HG02981 (cell line): ENCODE measurements at regions not wholly inside any gene's neighbourhood (a gene's known extent, or its start where the extent isn't known, plus 50 kb on each side); places are given as distances from the start of the nearest gene placed in this dataset.
"Not testable (repeated sequence)": the region's sequence is repeated elsewhere in the genome, so short reads cannot be mapped to it uniquely, and the experiment has no call there.

ENCODE experiments used
- ATAC-seq: cut with Tn5 transposase; IDR thresholded peaks from one replicate; pipeline ENCODE4 v1.9.1; 2021; ENCODE audit warnings: mild to moderate bottlenecking, moderate library complexity; ENCODE audit not compliant: unreplicated experiment

DNA sequence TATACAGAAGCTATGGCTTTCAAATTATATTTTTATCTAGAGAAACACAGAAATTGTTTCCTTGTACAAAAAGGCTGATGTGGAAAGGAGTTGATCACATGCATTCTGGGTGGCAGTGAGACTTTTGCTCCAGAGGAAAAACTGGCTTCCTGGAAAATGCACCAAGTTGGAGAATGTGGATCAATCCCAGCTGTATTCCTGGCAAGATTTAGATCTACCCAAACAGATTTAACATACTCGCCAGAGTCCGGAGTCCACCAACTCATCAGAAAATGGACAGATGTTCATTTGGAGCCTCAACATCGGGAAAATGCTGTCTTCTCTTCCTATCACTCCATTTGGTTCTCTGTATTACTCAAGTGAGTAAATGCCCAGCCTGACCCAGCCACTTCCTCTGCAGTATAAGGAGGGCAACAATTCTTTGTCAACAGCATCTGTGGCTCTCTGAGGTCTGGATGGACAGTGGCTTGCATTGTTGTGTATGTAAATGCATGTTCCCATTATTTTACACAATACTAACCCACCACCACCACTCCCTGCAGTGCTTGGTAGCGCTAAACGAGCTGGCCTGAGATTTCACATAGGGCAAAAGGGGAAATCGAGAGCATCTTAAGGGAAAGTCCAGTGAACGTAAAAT is 226.2 kb upstream of the IRF2BP2 start:
- no peak for ATAC-seq

DNA sequence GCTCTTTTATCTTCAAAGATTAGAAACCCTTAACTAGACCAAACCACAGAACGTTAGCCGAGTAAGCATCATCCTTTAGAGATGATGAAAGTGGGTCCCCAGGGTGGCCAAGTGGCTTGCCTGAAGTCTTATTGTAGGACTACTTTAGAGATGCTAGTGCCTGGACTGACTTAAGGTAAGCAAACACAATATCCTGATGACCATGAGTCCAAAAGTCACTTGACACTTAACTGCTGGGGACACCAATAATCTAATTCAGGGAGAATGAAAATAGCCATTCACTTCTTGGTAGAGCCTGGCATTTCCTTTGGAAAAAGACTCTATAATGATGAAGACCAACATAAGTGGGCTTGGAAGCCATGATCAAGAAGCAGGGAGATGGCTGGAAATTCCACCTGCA is 225.3 kb upstream of the IRF2BP2 start:
- ATAC-seq = no peak

DNA sequence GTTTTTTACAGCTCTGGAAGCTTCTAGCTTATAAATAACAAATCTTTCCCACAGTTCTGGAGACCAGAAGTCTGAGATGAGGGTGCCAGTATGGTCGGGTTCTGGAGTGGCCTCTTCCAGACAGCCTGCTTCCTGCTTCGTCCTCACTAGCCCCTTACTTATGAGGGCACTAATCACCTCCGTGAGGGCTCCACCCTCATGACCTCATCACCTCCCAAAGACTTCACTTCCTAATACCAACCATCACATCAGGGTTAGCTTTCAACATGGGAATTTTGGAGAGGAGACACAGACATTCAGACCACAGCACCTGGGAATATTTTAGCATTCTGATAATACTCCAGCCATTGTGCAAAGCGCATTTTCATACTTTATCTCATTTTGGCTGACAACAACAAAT is 223.7 kb upstream of the IRF2BP2 start:
- ATAC-seq = no peak

DNA sequence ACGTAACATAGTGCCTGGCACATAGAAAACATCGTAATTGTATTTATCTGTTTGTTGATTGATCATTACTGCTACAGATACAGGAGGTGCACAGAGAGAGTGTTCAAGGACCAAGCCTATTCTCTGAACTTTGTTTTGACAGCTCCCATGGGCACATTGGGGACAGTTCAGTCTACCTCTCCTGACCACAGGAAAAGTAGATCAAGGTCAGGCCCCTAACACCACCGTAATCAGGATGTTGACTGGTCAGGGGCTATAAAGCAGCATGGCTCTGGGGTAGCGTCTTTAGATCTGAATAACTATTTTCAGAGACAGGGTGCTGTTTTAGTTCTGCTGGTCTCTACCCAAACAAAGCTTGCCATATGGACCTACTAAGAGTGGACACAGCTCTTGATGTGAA is 223.1 kb upstream of the IRF2BP2 start:
- no peak for ATAC-seq

DNA sequence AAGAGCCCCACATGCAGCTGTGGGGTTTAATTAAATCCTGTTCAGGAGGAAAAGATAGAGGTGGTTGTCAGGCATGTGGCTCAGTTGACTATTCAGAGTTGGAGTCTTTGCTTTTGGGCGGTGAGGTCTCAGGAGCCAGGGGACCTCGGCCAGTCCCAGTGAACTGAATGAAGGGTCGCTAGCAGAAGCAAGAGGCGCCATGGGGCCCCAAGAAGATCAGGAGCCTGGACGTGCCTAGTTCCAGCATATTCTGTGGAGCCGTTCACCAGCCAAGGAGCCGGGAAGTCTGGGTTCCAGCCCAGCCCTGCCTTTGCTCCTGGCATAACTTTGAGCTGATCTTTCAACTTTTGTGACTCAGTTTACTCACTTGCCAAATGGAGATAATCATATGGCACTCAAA is 217.7 kb upstream of the IRF2BP2 start:
- ATAC-seq = no peak

DNA sequence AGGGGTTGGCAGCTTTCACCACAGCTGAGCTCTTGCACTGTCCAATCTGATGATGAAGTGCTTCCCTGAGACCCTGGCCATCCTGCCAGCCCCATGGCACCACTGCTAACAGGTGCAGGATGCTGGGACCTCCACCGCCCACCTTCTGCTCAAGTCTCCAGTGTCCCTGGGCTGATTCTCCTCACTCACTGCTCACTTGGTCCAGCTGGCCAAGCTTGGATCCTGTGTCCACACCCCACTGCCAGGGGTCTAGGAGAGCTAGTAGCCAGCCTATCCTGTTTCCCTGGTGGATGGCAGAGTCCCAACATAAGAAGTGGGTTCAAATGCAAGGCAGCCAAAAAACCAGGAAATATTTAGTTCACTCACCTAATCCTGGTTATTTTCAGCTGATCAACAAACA is 217.2 kb upstream of the IRF2BP2 start:
- ATAC-seq = no peak

DNA sequence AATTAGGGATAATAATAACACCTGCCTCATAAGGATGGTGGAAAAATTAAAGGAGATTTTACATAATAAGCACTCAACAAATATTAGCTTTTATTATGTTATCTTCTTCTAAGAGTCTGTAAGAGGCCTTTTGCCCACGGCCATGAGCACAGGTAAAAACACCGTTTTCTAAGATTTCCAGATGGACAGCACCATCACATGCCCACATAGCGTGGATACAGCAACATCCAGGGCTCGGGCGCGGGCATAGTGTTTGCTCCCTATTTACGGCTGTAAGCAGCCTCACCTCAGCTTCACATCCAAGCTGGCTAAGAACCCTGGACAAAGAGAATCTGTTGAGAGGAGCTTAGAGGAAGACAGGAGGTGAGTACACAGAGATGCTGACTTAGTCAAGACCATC is 216.4 kb upstream of the IRF2BP2 start:
- no peak for ATAC-seq

DNA sequence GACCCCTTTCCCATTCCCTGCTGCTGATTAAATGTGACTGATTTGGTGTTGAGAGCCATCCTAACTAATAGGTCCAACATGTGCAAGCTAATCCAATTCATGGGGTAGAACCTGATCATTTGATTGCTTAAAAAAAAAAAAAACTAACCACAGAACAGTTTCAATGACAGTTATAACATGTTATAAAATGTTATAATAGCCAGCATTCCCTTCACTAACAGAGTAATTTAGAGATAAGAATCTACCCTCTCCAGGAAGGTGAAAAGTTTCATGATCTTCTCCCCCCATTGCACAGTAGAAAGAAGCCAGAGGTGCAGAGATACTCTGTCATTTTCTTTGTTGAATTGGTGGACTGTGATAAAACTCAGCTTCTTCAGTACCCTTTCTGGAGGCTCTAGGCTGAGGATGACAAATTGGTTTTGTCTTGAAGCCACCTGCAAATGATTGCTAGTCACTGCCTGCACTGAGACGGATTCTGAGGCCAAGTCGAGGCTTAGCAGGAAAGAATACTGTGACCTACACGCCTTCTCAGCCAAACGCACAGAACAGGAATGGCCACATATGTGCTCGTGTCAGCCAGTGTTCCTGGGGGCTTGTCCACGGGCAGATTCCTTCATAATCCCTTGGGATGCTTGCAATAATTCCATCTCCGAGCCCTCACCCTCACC is 215.7 kb upstream of the IRF2BP2 start:
- ATAC-seq = no peak

DNA sequence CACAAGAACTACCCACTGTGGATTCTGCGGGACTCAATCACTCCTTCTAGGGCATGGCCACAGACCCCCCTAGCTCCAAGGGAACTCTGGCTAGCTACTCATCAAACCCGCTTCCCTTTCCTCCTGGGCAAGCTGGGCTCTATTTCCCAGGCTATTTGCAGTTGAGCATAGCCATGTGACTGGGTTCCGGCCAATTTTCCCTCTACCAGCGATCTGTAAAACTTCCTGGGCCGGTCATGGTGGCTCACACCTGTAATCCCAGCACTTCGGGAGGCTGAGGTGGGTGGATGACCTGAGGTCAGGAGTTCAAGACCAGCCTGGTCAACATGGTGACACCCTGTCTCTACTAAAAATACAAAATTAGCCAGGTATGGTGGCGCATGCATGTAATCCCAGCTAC is 214.9 kb upstream of the IRF2BP2 start:
- ATAC-seq = not testable (repeated sequence)

DNA sequence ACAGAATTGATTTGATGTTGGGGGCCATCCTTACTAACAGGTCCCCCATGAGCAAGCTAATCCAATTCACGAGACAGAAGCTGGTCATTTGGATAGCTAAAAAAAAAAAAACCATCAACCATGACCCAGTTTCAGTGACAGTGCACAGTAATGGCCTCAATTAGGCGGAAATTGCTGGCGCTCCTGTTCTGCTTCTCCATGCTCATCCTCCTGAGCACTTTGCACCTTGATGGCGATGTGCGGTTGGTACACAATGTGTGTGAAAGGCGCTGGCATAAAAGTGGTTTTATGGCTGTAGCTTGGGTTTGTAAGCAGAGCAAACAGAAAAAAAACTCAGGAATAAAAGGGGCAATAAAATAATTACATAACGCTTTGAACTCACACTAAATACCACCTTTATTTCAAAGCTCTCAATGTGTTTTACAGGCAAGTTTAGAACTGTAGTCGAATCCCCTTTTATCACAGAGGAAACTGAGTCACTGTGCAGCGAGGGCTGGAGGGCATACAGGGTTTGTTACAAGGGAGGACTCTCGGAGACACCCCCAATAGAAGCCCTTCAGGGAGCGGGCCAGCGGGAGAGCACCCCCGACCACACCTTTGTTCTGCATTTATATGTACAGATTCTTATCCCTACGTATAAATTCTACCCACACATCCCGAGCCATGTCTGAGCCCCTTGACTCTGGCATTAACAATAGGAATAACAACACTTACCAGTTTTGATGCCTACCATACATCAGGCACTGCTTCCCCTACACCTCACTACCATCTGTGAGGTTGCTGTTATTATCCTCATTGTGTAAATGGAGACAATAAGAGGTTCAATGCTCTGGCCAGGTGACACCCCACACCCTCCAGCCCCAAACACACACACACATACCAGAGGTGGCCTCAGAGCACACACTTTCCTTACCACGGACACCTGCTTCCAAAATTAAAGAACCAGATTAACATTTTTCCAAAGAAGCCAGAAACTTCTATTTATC is 213.5 kb upstream of the IRF2BP2 start:
- no peak for ATAC-seq

DNA sequence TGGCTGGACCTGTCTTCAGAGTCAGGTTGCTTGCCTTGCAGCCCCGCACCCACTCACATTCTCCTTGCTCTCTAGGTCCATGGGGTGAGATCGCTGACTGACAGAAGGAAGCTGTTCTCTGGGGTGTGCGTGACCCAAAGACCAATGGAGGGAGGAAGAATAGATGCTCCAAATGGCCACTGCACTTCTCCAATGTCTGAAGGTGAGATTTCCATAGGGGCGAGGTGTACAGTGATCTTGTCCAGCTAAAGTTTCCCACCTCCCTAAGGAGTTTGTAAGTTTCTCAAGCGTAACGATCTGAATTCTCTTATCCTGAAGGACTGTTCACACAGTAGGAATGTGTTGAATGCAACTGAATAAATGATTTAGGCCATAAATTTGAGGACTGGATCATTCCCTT is 211.9 kb upstream of the IRF2BP2 start:
- ATAC-seq = no peak

DNA sequence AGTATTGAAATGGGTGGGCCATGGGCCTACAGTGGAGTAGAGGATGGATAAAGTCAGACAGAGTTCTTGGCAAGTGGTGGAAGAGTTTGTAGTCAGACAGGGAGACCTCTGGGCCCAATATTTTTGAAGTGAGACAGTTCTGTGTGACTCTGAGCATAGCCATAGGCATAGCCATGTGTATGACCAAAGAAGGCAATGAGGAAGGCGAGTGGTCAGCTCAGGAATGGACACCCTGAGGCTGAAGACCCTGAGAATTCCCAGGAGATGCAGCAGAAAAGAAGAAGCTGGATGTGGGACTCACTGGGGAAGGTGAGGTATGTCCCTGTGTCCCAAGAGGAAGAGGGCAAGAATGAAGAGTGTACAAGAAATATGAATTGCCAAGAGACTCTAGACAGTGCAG is 210.6 kb upstream of the IRF2BP2 start:
- ATAC-seq = no peak

DNA sequence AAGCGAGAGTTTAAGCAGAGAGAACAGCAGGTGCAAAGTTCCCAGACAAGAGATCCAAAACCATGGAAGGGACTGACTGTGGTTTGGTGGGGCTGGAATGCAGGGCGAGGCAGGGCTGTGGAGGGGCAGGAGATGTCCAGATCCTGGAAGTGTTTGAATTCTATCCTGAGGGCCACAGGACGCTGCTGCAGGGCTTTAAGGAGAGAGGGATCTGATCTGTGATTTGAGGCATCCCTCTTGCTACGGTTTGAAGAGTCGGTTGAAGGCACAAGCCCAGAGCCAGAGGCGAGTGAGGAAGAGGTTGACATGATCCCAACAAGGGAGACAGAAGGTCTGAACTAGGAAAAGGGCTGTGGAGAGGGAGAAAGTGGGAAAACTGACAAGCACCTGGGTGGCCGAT is 209.9 kb upstream of the IRF2BP2 start:
- ATAC-seq = not testable (repeated sequence)

DNA sequence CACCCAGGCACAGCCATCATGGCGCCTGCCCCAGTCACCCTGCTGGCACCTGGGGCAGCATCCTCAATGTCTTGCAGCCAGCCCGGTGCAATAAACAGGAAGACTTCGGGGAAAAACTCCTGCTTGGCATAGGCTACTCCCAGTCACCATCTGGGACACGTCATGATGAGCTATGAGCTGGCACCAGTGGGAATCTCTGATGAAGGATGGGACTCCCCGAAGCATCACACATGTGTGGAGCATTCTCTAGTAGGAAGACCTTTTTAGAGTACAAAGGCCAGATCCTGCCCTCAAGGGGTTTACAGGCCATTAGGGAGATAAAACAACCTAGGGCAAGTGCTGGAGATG is 208.0 kb upstream of the IRF2BP2 start:
- not testable (repeated sequence) for ATAC-seq

DNA sequence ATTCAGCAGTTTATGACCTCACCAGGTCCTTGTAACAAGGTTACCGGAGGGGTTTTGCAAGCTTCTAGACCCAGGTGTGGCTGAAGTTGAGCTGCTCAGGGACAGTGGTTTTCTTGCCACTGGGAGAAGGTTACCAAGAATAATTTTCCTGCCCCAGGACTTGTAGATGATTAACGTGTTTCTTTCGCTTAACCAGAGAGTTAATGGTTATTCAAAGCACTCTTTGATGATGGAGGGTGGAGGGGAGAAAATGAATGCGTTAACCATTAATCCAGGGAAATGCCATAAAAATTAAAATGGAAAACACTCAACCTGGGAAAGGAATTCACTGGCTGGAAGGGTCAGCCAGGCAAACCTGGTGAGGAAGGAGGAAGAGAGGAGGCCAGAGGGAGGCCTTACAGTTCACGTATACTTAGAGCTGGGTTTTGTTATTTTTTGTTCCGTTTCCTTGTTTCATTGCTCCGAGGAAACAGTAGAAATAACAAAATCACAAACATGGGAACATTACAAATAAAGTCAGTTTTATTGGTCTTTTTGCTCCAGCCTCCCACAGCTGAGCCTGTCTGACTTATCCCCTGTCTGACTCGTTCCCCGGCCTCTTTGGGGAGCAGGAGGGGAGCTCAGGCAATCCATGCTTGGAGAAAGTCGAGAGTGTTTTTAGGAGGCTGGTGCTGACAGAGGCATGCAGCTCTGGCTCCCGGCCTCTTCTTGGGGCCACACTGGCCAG is 207.5 kb upstream of the IRF2BP2 start:
- ATAC-seq = not testable (repeated sequence)

DNA sequence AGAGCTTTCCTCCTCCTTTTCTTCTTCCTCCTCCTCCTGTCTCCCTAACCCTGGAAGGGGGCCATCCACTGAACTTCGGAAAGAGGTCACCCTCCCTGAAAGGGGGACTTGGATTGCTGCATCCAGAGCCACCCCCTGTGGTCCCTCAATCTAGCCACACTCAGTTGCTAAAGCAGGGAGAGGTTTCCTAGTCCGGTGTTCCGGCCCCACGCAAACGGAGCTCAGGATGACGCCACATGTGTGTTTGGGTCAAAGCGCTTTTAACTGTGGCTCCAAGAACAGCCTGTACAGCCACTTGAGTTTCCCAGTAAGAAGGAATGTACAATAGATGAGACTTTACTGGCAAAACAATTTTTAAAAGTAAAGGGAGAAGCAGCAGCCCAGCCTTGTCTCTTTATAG is 206.9 kb upstream of the IRF2BP2 start:
- ATAC-seq = not testable (repeated sequence)

DNA sequence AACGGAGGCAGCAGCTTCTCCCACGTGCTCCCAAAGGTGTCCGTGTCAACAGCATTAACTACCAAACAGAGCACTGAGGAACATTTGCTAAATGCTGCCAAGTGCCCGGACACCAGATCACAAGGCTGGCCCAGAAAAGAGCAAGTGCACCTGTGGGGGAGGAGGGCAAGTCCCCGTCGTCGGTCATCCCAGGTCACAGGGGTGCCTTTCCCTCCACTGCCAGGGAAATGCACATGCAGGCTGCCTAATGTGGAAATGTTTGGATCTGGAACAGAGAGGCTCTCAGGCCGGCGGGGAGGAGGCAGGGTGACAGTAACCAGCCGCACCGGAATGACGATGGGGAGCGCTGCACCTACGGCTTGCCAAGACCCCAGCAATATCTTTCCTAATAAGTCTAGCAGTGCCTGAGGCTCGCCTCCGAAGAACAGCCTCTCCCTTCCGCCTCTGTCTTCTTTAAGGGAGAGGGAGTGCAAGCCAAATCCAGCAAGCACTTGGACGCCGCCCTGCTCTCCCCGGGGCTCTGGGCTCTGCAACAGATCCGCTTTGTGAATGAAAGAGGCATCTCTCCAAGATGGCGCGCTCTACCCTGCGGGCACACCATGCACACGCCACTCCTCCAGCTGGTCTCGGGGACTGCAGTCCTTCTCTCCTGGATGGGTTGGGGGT is 206.3 kb upstream of the IRF2BP2 start:
- not testable (repeated sequence) for ATAC-seq

DNA sequence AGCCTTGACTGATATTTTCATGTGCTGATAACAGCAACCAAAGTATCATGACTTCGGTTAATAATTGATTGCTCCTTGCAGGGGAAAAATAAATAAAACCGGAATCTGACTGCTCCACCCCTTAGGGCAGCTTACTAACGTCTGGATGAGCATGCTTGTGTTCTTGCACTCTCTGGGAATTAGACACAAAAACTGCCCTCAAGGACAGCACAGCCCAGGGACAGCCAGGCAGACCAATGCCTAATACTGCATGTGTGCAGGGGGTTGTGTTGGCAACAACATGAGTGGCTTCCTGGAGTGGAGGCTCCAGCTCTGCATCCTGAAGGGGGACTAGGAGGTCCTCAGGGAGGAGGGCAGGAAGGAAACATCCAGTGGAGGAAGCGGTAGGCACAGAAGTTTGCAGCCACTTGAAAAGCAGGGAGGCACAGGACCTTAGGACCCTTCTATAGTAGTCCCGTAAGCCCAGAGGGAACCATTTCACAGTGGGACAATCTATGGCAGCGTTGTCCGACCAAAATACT is 205.4 kb upstream of the IRF2BP2 start:
- not testable (repeated sequence) for ATAC-seq

DNA sequence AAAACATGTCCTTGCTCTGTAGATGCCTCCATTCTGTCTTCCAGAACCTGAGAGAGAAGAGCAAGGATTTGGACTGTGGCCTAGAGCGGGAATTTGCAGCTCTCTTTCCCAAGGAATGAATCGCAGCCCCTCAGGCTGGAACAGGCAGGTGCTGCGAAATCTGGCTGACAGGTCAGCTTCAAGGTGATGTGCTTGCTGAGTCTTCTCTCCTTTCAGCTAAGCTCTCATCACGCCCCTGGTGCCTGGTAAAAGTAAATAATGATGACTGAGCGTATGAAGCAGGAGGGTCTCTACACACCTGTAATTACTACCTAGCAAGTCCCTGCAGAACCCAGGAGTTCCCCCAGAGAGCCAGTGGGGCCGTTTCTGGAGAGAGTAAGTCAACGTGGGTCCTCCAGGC is 204.3 kb upstream of the IRF2BP2 start:
- ATAC-seq = not testable (repeated sequence)

DNA sequence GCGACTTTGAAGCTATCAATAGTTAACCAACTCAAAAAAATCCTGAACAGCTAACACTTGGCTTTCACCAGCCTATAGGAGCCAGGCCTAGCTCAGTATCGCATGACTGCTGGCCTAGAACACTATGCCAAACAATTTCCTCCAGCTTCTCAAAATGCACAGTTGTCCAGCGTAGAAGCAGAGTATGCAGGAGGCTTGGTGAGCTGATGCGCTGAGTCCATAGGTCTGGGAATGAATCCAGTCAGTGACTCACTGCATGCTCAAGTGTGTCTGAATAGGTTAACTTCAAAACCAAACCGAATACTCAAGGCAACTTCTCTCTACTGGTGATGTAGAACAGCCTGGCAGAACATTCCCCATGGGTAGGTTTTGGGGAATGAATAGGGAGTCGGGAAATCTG is 201.8 kb upstream of the IRF2BP2 start:
- ATAC-seq = not testable (repeated sequence)
